Superior temporal gyrus (tissue), 1 donor: ENCODE measurements at regions not wholly inside any gene's neighbourhood (a gene's known extent, or its start where the extent isn't known, plus 50 kb on each side); places are given as distances from the start of the nearest gene placed in this dataset.
"Not testable (repeated sequence)": the region's sequence is repeated elsewhere in the genome, so short reads cannot be mapped to it uniquely, and the experiment has no call there.

Source experiments
- DNase-seq: peaks from one replicate; pipeline ENCODE4 v3.0.0-alpha.2; 2016; ENCODE audit errors: extremely low spot score

- no peak for DNase-seq
Observed at GRCh38 chr7:120070201-120070600, 202.8 kb upstream of the KCND2 start.

GRCh38 chr7:120077777-120078176 is 195.2 kb upstream of the KCND2 start:
- DNase-seq: no peak

- DNase-seq: no peak
Observed at GRCh38 chr7:120079022-120079421, 194.0 kb upstream of the KCND2 start.

GRCh38 chr7:120079704-120080103 is 193.3 kb upstream of the KCND2 start:
- no peak for DNase-seq

- DNase-seq: not testable (repeated sequence)
Observed at GRCh38 chr7:120086468-120086867, 186.5 kb upstream of the KCND2 start.

GRCh38 chr7:120089968-120090367 is 183.0 kb upstream of the KCND2 start:
- no peak for DNase-seq

GRCh38 chr7:120091807-120092206 is 181.2 kb upstream of the KCND2 start:
- no peak for DNase-seq

GRCh38 chr7:120097020-120097419 is 176.0 kb upstream of the KCND2 start:
- no peak for DNase-seq

- DNase-seq: no peak
Observed at GRCh38 chr7:120097774-120098173, 175.2 kb upstream of the KCND2 start.

- DNase-seq: no peak
Observed at GRCh38 chr7:120108376-120108775, 164.6 kb upstream of the KCND2 start.

GRCh38 chr7:120110169-120110568 is 162.8 kb upstream of the KCND2 start:
- no peak for DNase-seq

GRCh38 chr7:120114626-120115025 is 158.3 kb upstream of the KCND2 start:
- DNase-seq: no peak

- no peak for DNase-seq
Observed at GRCh38 chr7:120123528-120123927, 149.4 kb upstream of the KCND2 start.

GRCh38 chr7:120131096-120131839 is 141.7 kb upstream of the KCND2 start:
- DNase-seq: no peak

- no peak for DNase-seq
Observed at GRCh38 chr7:120138497-120138896, 134.5 kb upstream of the KCND2 start.

GRCh38 chr7:120156476-120156875 is 116.5 kb upstream of the KCND2 start:
- no peak for DNase-seq

- DNase-seq: no peak
Observed at GRCh38 chr7:120160166-120160565, 112.8 kb upstream of the KCND2 start.

- DNase-seq: no peak
Observed at GRCh38 chr7:120163449-120163848, 109.5 kb upstream of the KCND2 start.

GRCh38 chr7:120165227-120165626 is 107.7 kb upstream of the KCND2 start:
- no peak for DNase-seq

- no peak for DNase-seq
Observed at GRCh38 chr7:120168066-120168465, 104.9 kb upstream of the KCND2 start.

- no peak for DNase-seq
Observed at GRCh38 chr7:120169996-120170783, 102.8 kb upstream of the KCND2 start.

GRCh38 chr7:120170834-120171233 is 102.1 kb upstream of the KCND2 start:
- DNase-seq: no peak

GRCh38 chr7:120171406-120171805 is 101.6 kb upstream of the KCND2 start:
- no peak for DNase-seq
